ENCODE measurements at regions not wholly inside any gene's neighbourhood (a gene's known extent, or its start where the extent isn't known, plus 50 kb on each side); places are given as distances from the start of the nearest gene placed in this dataset.
A peak's percentile ranks its signal among the peaks of the same experiment; 100 is the strongest.

DNA sequence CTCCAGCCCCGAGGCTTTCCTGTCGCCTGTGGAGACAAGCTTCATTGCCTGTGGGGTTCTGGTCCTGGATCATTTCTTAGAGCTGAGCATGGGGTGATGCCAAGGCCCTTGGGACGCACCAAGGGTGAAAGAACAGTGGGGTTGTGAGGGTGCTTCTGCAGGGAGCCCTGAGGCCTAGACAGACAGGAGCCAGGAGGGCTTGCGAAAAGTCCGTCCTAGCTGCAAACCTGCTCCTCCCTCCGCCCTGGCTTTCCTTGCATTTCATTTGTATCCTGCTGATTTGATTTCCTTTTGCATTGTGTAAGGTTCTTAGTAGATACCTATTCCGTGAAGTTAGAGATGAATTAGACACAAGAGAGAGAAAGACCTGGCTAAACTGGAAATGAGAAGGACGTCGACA lies 286.9 kb upstream of the C2CD4B start:
- Histone ChIP-seq H3K9me2 (replicated peaks; ENCODE audit: insufficient read depth) (no peaks in the 10 kb centered on the region), H3K79me2 (peaks cover 26% of the 10 kb centered on the region), H4K20me1 (ENCODE audit: insufficient read depth, poor library complexity, severe bottlenecking) (no peaks in the 10 kb centered on the region), H3K4me2 (no peak overlapping the region), H3K4me3 (no peak overlapping the region), H3K4me1 (ENCODE audit: insufficient read depth) (peaks cover 15% of the 10 kb centered on the region), H2AFZ (no peak overlapping the region), H3K9me3 (ENCODE audit: low read depth) (no peaks in the 10 kb centered on the region), H3K27me3 (no peaks in the 10 kb centered on the region), H3K36me3 (replicated peaks; ENCODE audit: insufficient read depth, low read depth) (no peaks in the 10 kb centered on the region), H3K27ac (no peak overlapping the region)
- 78% methylated on average over 9 of the region's 9 CpGs for whole genome bisulfite sequencing (ENCODE audit: low lambda C conversion rate, missing lambda C conversion rate)
- no peak for TF ChIP-seq EZH2phosphoT487 (IDR thresholded peaks at IDR 0.05; ENCODE audit: low read depth, severe bottlenecking, unreplicated experiment)
- no peak for TF ChIP-seq EZH2 (IDR thresholded peaks at IDR 0.05; ENCODE audit: borderline replicate concordance)
- TF ChIP-seq, protein P1, sequence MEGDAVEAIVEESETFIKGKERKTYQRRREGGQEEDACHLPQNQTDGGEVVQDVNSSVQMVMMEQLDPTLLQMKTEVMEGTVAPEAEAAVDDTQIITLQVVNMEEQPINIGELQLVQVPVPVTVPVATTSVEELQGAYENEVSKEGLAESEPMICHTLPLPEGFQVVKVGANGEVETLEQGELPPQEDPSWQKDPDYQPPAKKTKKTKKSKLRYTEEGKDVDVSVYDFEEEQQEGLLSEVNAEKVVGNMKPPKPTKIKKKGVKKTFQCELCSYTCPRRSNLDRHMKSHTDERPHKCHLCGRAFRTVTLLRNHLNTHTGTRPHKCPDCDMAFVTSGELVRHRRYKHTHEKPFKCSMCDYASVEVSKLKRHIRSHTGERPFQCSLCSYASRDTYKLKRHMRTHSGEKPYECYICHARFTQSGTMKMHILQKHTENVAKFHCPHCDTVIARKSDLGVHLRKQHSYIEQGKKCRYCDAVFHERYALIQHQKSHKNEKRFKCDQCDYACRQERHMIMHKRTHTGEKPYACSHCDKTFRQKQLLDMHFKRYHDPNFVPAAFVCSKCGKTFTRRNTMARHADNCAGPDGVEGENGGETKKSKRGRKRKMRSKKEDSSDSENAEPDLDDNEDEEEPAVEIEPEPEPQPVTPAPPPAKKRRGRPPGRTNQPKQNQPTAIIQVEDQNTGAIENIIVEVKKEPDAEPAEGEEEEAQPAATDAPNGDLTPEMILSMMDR (IDR thresholded peaks at IDR 0.05; ENCODE audit: poor library complexity): no peak
- no peak for DNase-seq (ENCODE audit: low spot score)

DNA sequence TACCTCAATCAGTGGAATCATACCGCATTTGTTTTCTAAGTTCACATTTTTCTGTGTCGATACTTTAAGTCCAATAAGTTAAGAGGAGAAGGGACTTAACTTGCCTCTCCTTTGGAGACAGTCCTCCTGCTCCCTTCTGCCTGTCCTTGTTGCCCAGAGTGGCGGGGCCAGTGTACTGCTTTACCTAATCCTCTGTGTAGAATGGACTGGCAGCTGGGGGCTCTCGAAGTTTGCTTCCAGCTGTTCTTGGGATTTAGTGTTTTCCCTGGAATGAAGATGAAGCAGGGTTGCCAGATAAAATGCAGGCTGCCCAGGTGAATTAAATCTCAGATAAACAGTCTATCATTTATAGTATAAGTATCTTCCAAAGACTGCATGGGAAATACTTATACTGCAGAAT lies 287.6 kb upstream of the C2CD4B start:
- Histone ChIP-seq H3K4me3 (no peak overlapping the region), H4K20me1 (ENCODE audit: insufficient read depth, poor library complexity, severe bottlenecking) (no peaks in the 10 kb centered on the region), H3K36me3 (replicated peaks; ENCODE audit: insufficient read depth, low read depth) (no peaks in the 10 kb centered on the region), H3K9me2 (replicated peaks; ENCODE audit: insufficient read depth) (no peaks in the 10 kb centered on the region), H3K4me2 (no peak overlapping the region), H3K27ac (no peak overlapping the region), H3K9me3 (ENCODE audit: low read depth) (no peaks in the 10 kb centered on the region), H3K79me2 (peaks cover 20% of the 10 kb centered on the region), H3K4me1 (ENCODE audit: insufficient read depth) (peaks cover 15% of the 10 kb centered on the region), H2AFZ (no peak overlapping the region), H3K27me3 (no peaks in the 10 kb centered on the region)
- TF ChIP-seq EZH2 (IDR thresholded peaks at IDR 0.05; ENCODE audit: borderline replicate concordance) (no peak), EZH2phosphoT487 (IDR thresholded peaks at IDR 0.05; ENCODE audit: low read depth, severe bottlenecking, unreplicated experiment) (no peak)
- TF ChIP-seq, protein P1 (IDR thresholded peaks at IDR 0.05; ENCODE audit: poor library complexity): no peak
- WGBS (ENCODE audit: low lambda C conversion rate, missing lambda C conversion rate): 80% methylated on average over 4 of the region's 4 CpGs
- DNase-seq (ENCODE audit: low spot score): no peak

DNA sequence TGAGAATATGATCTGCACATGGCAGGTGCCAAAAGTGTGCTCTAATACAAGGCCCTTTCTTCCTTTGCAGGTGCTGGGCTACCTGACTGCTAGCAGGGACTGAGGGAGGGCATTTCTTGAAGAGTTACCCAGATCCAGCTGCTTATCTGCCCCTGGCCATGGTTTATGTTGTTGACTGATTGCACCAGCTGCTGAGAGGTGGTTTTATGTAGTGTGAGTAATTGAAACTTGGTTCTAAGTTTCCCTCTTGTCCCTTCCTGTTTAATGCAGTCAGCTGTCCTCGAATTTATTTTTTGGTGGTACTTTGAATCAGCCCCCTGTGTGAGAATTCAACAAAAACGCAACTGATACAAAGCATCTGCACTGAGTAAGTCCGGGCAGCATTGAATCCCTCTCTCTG lies 288.3 kb upstream of the C2CD4B start:
- Histone ChIP-seq H3K4me1 (ENCODE audit: insufficient read depth) (peaks cover 15% of the 10 kb centered on the region), H4K20me1 (ENCODE audit: insufficient read depth, poor library complexity, severe bottlenecking) (no peaks in the 10 kb centered on the region), H3K27ac (peak overlapping the region; percentile 56), H3K27me3 (no peaks in the 10 kb centered on the region), H2AFZ (no peak overlapping the region), H3K9me2 (replicated peaks; ENCODE audit: insufficient read depth) (no peaks in the 10 kb centered on the region), H3K36me3 (replicated peaks; ENCODE audit: insufficient read depth, low read depth) (no peaks in the 10 kb centered on the region), H3K4me3 (no peak overlapping the region), H3K79me2 (peaks cover 13% of the 10 kb centered on the region), H3K4me2 (no peak overlapping the region), H3K9me3 (ENCODE audit: low read depth) (no peaks in the 10 kb centered on the region)
- 53% methylated on average over 3 of the region's 3 CpGs for WGBS (ENCODE audit: low lambda C conversion rate, missing lambda C conversion rate)
- DNase-seq (ENCODE audit: low spot score): no peak
- no peak for TF ChIP-seq EZH2 (IDR thresholded peaks at IDR 0.05; ENCODE audit: borderline replicate concordance)
- TF ChIP-seq, protein P1 (IDR thresholded peaks at IDR 0.05; ENCODE audit: poor library complexity): no peak
- no peak for TF ChIP-seq EZH2phosphoT487 (IDR thresholded peaks at IDR 0.05; ENCODE audit: low read depth, severe bottlenecking, unreplicated experiment)

DNA sequence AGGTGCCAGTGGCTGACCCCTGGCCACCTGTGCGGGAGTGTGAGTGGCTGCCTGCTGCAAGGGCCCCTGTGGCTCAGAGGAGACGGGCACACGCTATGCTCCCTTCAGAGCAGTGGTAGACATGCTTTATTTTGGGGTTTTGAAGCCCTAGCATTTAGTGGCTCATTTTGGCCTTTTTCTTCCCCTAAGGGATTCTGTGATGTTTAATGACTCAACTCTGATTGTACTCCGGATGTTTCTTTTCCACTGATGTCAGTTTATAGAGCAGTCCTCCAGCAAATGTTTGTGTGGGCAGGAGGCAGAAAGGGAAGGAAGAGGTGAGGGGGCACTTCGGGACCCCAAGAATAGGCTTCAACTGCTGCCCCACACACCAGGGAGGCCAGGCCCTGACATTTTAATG lies 288.9 kb upstream of the C2CD4B start:
- peaks cover 7% of the 10 kb centered on the region for H3K79me2 ChIP-seq
- TF ChIP-seq, protein P1 (IDR thresholded peaks at IDR 0.05; ENCODE audit: poor library complexity): no peak
- no peak for TF ChIP-seq EZH2phosphoT487 (IDR thresholded peaks at IDR 0.05; ENCODE audit: low read depth, severe bottlenecking, unreplicated experiment)
- TF ChIP-seq EZH2 (IDR thresholded peaks at IDR 0.05; ENCODE audit: borderline replicate concordance): no peak
- no peaks in the 10 kb centered on the region for H3K27me3 ChIP-seq
- no peak overlapping the region for H3K4me3 ChIP-seq
- peaks cover 15% of the 10 kb centered on the region for H3K4me1 ChIP-seq (ENCODE audit: insufficient read depth)
- DNase-seq (ENCODE audit: low spot score): no peak
- H3K27ac ChIP-seq: peak overlapping the region; percentile 56
- no peak overlapping the region for H3K4me2 ChIP-seq
- no peaks in the 10 kb centered on the region for H3K36me3 ChIP-seq (replicated peaks; ENCODE audit: insufficient read depth, low read depth)
- WGBS (ENCODE audit: low lambda C conversion rate, missing lambda C conversion rate): 77% methylated on average over 5 of the region's 5 CpGs
- no peak overlapping the region for H2AFZ ChIP-seq
- H3K9me2 ChIP-seq (replicated peaks; ENCODE audit: insufficient read depth): no peaks in the 10 kb centered on the region
- no peaks in the 10 kb centered on the region for H3K9me3 ChIP-seq (ENCODE audit: low read depth)
- no peaks in the 10 kb centered on the region for H4K20me1 ChIP-seq (ENCODE audit: insufficient read depth, poor library complexity, severe bottlenecking)
